ENCODE measurements at regions not wholly inside any gene's neighbourhood (a gene's known extent, or its start where the extent isn't known, plus 50 kb on each side); places are given as distances from the start of the nearest gene placed in this dataset.

DNA sequence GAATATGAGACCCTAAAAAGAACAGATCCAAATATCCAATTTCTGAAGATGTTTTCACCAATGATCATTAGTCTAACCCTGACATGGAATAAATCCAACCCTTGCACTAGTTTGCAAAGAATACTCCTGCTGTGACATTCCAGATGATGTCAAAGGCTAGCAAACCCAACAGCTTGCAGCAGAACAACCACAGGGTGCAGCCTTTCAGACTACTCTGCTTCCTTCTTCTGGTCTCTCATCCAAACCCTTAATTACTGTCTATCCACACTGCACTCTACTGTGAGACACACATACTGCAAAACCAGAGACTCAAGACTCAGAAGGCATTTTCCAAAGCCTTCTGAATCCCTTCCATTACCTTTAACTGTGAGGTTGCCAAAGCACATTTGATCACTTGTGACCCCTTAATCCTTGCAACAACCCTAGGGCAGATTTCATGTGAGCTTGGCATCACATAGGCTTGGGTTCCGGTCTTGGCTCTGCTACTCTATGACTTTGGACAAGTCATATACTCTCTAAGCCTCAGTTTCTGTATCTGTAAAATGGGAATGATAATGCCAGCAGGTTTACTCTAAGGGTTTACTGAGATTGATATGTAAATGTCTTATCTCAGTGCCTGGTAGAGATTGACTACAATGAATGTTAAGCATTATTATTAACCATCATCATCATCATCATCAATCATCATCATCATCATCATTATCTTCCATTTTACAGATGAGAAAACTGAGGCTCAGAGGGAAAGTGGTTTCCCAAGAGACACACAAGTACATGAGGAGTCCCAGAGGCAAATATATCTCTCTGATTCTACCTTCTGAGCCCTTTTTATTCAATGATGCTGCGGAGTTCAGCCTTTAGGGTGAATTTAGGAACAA, 94.5 kb downstream of the SYF2 start:
- Histone ChIP-seq H3K27ac (peak overlapping the region; percentile 73), H3K4me3 (no peak overlapping the region), H3K36me3 (ENCODE audit: insufficient read depth, low read length) (no peaks in the 10 kb centered on the region), H3K9me3 (ENCODE audit: low read depth, low read length) (no peaks in the 10 kb centered on the region), H3K9ac (ENCODE audit: insufficient read length) (no peak overlapping the region)
- TF ChIP-seq POLR2AphosphoS5 (IDR thresholded peaks at IDR 0.05; ENCODE audit: borderline replicate concordance, low read depth, low read length) (no peak), FOXP2 (optimal IDR thresholded peaks at IDR 0.05; ENCODE audit: control extremely low read depth, extremely low read length, insufficient read depth) (no peak)
- no peak for DNase-seq (ENCODE audit: low read depth, low spot score)

DNA sequence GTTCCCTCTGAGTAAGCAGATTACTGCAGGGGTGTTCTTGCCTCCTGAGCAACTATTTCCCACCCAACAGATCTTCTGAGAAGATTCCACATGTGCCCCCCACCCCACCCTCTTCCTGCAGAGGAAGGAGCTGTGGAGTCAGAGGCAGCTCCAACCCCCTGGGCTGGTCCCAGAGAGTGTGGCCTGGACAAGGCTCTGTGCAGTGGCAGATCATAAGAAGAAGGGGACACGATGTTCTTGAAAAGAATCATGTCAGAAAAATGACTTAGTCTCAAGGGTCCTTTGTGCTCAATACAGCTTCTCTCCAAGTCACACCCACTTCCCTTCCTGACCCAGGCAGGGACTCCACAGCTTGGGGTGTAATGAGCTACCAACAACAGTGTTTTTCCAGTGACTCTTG, 95.2 kb downstream of the SYF2 start:
- Histone ChIP-seq H3K36me3 (ENCODE audit: insufficient read depth, low read length) (no peaks in the 10 kb centered on the region), H3K4me3 (no peak overlapping the region)
- no peak for DNase-seq (ENCODE audit: low read depth, low spot score)

DNA sequence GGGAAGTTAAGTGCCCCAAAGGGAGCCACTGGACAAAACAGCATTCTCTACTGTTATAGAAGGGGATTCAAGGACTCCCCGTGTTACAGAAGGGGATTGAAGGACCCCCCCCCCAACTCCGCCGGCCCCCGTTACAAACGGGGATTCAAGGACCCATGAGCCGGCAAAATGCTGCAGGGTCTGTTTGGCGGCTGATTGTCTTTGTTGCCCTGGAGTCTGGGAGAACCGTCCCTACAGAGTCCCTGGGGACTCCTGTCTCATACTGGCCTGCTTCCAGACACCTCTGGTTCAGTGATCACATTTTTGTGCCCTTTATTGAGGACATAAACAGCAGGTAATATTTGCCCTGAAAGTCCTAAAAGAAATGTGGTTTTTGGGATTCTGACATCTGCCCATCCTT, 96.4 kb downstream of the SYF2 start:
- Histone ChIP-seq H3K27ac (no peak overlapping the region), H3K36me3 (ENCODE audit: insufficient read depth, low read length) (no peaks in the 10 kb centered on the region), H3K9me3 (ENCODE audit: low read depth, low read length) (no peaks in the 10 kb centered on the region), H3K4me3 (no peak overlapping the region), H3K9ac (ENCODE audit: insufficient read length) (no peak overlapping the region)
- TF ChIP-seq POLR2AphosphoS5 (IDR thresholded peaks at IDR 0.05; ENCODE audit: borderline replicate concordance, low read depth, low read length) (no peak), EZH2 (IDR thresholded peaks at IDR 0.05) (no peak), FOXP2 (optimal IDR thresholded peaks at IDR 0.05; ENCODE audit: control extremely low read depth, extremely low read length, insufficient read depth) (no peak)
- no peak for DNase-seq (ENCODE audit: low read depth, low spot score)

More for the DNA sequence above, 95.2 kb downstream of the SYF2 start:
- Histone ChIP-seq H3K9ac (ENCODE audit: insufficient read length) (peak overlapping the region; percentile 41), H3K27ac (peak overlapping the region; percentile 73), H3K9me3 (ENCODE audit: low read depth, low read length) (no peaks in the 10 kb centered on the region)
- TF ChIP-seq FOXP2 (optimal IDR thresholded peaks at IDR 0.05; ENCODE audit: control extremely low read depth, extremely low read length, insufficient read depth) (no peak), POLR2AphosphoS5 (IDR thresholded peaks at IDR 0.05; ENCODE audit: borderline replicate concordance, low read depth, low read length) (no peak), EZH2 (IDR thresholded peaks at IDR 0.05) (no peak)

DNA sequence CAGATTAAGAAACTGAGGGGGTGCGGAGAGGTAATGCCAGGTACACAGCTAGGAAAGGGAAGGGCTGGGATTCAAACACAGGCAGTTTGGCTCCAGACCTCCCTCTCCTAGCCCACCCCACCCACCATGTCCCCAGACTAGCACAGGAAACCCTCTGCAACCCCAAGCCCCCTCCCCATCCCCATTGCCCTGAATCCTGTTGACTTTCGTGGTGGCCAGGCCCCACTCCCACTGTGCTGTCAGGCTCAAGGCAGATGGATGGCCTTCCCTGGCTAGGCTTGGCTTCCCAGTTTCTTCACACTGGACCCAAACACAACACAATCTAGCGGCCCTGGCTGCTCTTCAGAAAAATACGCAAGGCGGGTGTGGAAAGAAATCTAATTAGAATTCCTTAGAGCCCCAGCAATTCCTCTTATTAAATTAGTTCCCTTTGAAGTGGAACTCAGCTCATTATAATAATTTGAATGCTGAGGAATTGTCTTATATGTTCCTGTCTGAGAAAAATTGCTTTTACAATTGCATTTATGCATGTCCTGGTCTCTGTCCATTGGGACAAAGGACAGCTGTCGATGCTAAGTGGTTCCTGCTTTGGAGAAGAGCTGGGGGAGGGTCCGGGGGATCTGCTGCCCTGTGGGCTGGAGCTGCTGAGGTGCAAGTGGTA, 97.4 kb downstream of the SYF2 start:
- TF ChIP-seq EZH2 (IDR thresholded peaks at IDR 0.05) (no peak), FOXP2 (optimal IDR thresholded peaks at IDR 0.05; ENCODE audit: control extremely low read depth, extremely low read length, insufficient read depth) (no peak), POLR2AphosphoS5 (IDR thresholded peaks at IDR 0.05; ENCODE audit: borderline replicate concordance, low read depth, low read length) (no peak)
- H3K9me3 ChIP-seq (ENCODE audit: low read depth, low read length): no peaks in the 10 kb centered on the region
- H3K36me3 ChIP-seq (ENCODE audit: insufficient read depth, low read length): no peaks in the 10 kb centered on the region
- H3K27ac ChIP-seq: peak overlapping the region; percentile 37; the same call in 1 of the 2 replicates
- no peak for DNase-seq (ENCODE audit: low read depth, low spot score)
- no peak overlapping the region for H3K9ac ChIP-seq (ENCODE audit: insufficient read length)
- no peak overlapping the region for H3K4me3 ChIP-seq

DNA sequence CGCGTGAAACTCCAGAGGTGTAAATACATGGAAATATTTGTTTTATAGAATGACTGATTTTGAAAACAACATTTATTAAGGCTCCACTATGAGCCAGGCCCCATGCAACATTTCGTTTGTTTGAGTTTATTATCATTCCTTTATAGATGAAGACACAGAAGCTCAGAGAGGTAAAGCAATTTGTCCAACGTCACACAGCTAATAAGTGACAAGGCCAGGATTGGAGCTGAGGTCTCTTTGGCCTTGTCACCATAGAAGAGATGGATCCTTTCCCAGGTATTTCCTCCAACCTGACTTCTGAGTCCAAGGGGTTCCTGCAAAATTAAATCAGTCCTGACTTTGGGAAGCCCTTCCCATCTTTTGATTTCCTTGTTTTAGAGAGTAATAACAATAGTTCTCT, 98.0 kb downstream of the SYF2 start:
- no peak overlapping the region for H3K4me3 ChIP-seq
- H3K9ac ChIP-seq (ENCODE audit: insufficient read length): no peak overlapping the region
- H3K9me3 ChIP-seq (ENCODE audit: low read depth, low read length): no peaks in the 10 kb centered on the region
- no peaks in the 10 kb centered on the region for H3K36me3 ChIP-seq (ENCODE audit: insufficient read depth, low read length)
- TF ChIP-seq EZH2 (IDR thresholded peaks at IDR 0.05) (no peak), POLR2AphosphoS5 (IDR thresholded peaks at IDR 0.05; ENCODE audit: borderline replicate concordance, low read depth, low read length) (no peak), FOXP2 (optimal IDR thresholded peaks at IDR 0.05; ENCODE audit: control extremely low read depth, extremely low read length, insufficient read depth) (no peak)
- no peak overlapping the region for H3K27ac ChIP-seq
- no peak for DNase-seq (ENCODE audit: low read depth, low spot score)

DNA sequence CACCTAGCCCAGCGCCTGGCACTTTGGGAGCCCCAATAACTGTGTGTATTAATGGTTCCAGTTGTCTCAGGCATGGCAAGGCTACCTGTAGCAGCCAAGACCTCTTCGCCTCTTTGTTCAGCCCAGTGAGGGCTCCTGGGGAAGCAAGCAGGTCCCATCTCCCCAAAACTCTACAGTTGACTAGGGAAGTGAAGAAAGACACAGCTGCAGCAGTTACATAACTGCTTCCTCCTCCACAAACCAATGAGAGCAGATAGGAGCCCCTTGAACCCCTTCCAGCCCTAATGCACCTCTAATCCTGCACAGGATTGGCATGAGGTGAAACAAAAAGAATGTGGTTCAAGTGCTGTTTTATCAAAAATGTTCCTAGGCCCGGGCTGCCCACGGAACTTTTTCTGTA, 100.5 kb downstream of the SYF2 start:
- H3K9ac ChIP-seq (ENCODE audit: insufficient read length): no peak overlapping the region
- TF ChIP-seq POLR2AphosphoS5 (IDR thresholded peaks at IDR 0.05; ENCODE audit: borderline replicate concordance, low read depth, low read length): no peak
- TF ChIP-seq EZH2 (IDR thresholded peaks at IDR 0.05): no peak
- TF ChIP-seq FOXP2 (optimal IDR thresholded peaks at IDR 0.05; ENCODE audit: control extremely low read depth, extremely low read length, insufficient read depth): no peak
- no peak for DNase-seq (ENCODE audit: low read depth, low spot score)
- no peak overlapping the region for H3K4me3 ChIP-seq
- H3K9me3 ChIP-seq (ENCODE audit: low read depth, low read length): no peaks in the 10 kb centered on the region
- H3K36me3 ChIP-seq (ENCODE audit: insufficient read depth, low read length): no peaks in the 10 kb centered on the region
- no peak overlapping the region for H3K27ac ChIP-seq

DNA sequence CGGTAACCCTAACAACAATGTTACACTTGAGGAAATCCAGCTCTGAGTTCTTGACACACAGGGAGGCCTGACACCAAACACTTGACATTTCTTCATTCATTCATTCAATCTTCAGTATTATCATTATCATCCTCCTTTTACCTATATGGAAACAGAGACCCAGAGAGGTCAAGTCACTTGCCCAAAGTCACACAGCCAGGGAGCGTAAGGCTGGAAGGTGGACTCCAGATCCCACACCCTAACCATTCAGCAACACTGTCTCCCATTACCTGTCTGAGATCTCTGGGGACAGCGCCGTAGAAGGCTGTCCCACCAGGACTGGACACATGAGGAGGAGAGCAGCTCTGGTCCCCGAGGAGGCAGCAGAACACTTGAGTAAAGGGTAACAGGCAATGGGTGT, 101.4 kb downstream of the SYF2 start:
- Histone ChIP-seq H3K9me3 (ENCODE audit: low read depth, low read length) (no peaks in the 10 kb centered on the region), H3K27ac (no peak overlapping the region), H3K36me3 (ENCODE audit: insufficient read depth, low read length) (no peaks in the 10 kb centered on the region), H3K9ac (ENCODE audit: insufficient read length) (no peak overlapping the region), H3K4me3 (no peak overlapping the region)
- TF ChIP-seq EZH2 (IDR thresholded peaks at IDR 0.05) (no peak), FOXP2 (optimal IDR thresholded peaks at IDR 0.05; ENCODE audit: control extremely low read depth, extremely low read length, insufficient read depth) (no peak), POLR2AphosphoS5 (IDR thresholded peaks at IDR 0.05; ENCODE audit: borderline replicate concordance, low read depth, low read length) (no peak)
- no peak for DNase-seq (ENCODE audit: low read depth, low spot score)

DNA sequence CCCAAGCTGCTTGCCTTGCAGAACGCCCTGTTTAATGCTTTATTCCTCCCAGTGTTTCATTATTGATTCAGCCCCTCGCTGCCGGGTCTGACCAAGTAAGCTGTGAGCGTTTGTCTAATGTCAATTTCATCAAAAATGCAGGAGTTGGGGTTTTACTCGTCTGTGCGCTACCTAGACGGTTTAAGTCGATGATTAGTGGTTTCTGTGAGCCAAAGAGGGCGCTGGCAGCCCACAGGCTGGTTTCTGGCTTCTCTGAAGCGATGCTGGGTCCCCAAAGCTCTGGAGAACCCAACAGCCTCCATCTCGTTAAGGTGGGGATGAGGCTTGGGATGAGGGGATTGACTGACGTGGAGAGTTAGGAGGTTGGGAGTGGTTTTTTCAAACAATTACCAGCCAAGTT, 102.9 kb downstream of the SYF2 start:
- H3K27ac ChIP-seq: no peak overlapping the region
- TF ChIP-seq POLR2AphosphoS5 (IDR thresholded peaks at IDR 0.05; ENCODE audit: borderline replicate concordance, low read depth, low read length) (no peak), FOXP2 (optimal IDR thresholded peaks at IDR 0.05; ENCODE audit: control extremely low read depth, extremely low read length, insufficient read depth) (no peak), EZH2 (IDR thresholded peaks at IDR 0.05) (no peak)
- H3K9me3 ChIP-seq (ENCODE audit: low read depth, low read length): no peaks in the 10 kb centered on the region
- no peak for DNase-seq (ENCODE audit: low read depth, low spot score)
- no peaks in the 10 kb centered on the region for H3K36me3 ChIP-seq (ENCODE audit: insufficient read depth, low read length)
- no peak overlapping the region for H3K4me3 ChIP-seq
- no peak overlapping the region for H3K9ac ChIP-seq (ENCODE audit: insufficient read length)
